Renal cortex interstitium (tissue), 11 donors: ENCODE measurements at regions not wholly inside any gene's neighbourhood (a gene's known extent, or its start where the extent isn't known, plus 50 kb on each side); places are given as distances from the start of the nearest gene placed in this dataset.
"Not testable (repeated sequence)": the region's sequence is repeated elsewhere in the genome, so short reads cannot be mapped to it uniquely, and the experiment has no call there.

Experiments
- DNase-seq, 11 donors: peaks; one replicate each; pipeline ENCODE4 v3.0.0-alpha.2; 2013; ENCODE audit warnings: low read depth in 9 of 11, low spot score in 4 of 11; ENCODE audit errors: extremely low read depth in 1 of 11

GRCh38 chr14:21882226-21882625, 208.6 kb upstream of the OR4E1 start:
- DNase-seq: no peak

GRCh38 chr14:21880918-21881317, 207.3 kb upstream of the OR4E1 start:
- DNase-seq: no peak

GRCh38 chr14:21875791-21876190, 202.2 kb upstream of the OR4E1 start:
- no peak for DNase-seq

- no peak for DNase-seq
Observed at GRCh38 chr14:21874946-21875345, 201.3 kb upstream of the OR4E1 start.

GRCh38 chr14:21874167-21874566, 200.5 kb upstream of the OR4E1 start:
- DNase-seq: no peak

- peak in 9 of 11 donors; percentile 10 to 50 (median 20) for DNase-seq
Observed at GRCh38 chr14:21868442-21869046, 194.9 kb upstream of the OR4E1 start.

GRCh38 chr14:21867541-21867940, 193.9 kb upstream of the OR4E1 start:
- no peak for DNase-seq

- no peak for DNase-seq
Observed at GRCh38 chr14:21866479-21866878, 192.9 kb upstream of the OR4E1 start.

- no peak for DNase-seq
Observed at GRCh38 chr14:21863289-21863688, 189.7 kb upstream of the OR4E1 start.

GRCh38 chr14:21861153-21861552, 187.5 kb upstream of the OR4E1 start:
- DNase-seq: no peak

GRCh38 chr14:21860172-21860571, 186.6 kb upstream of the OR4E1 start:
- no peak for DNase-seq

- DNase-seq: no peak
Observed at GRCh38 chr14:21852775-21853174, 179.2 kb upstream of the OR4E1 start.

GRCh38 chr14:21852061-21852664, 178.5 kb upstream of the OR4E1 start:
- peak in 3 of 11 donors; percentile 14 to 20 (median 17) for DNase-seq

GRCh38 chr14:21846902-21847301, 173.3 kb upstream of the OR4E1 start:
- DNase-seq: not testable (repeated sequence)

- no peak for DNase-seq
Observed at GRCh38 chr14:21846227-21846885, 172.7 kb upstream of the OR4E1 start.

GRCh38 chr14:21840765-21841164, 167.1 kb upstream of the OR4E1 start:
- DNase-seq: no peak

- DNase-seq: no peak
Observed at GRCh38 chr14:21833836-21834235, 160.2 kb upstream of the OR4E1 start.

- DNase-seq: no peak
Observed at GRCh38 chr14:21825845-21826244, 152.2 kb upstream of the OR4E1 start.

- no peak for DNase-seq
Observed at GRCh38 chr14:21825149-21825743, 151.6 kb upstream of the OR4E1 start.

- DNase-seq: no peak
Observed at GRCh38 chr14:21822109-21822508, 148.5 kb upstream of the OR4E1 start.
